ENCODE measurements at regions not wholly inside any gene's neighbourhood (a gene's known extent, or its start where the extent isn't known, plus 50 kb on each side); places are given as distances from the start of the nearest gene placed in this dataset.

GRCh38 chrX:39206399-39207145 is 405.3 kb downstream of the MID1IP1 start:
- Histone ChIP-seq H2AFZ (ENCODE audit: low read depth, low read length) (no peak overlapping the region), H3K27me3 (ENCODE audit: insufficient read depth, low read depth, low read length) (no peaks in the 10 kb centered on the region), H3K79me2 (replicated peaks; ENCODE audit: insufficient read depth, low read length) (no peaks in the 10 kb centered on the region), H4K20me1 (ENCODE audit: insufficient read depth) (no peaks in the 10 kb centered on the region), H3F3A (ENCODE audit: insufficient read depth, low read length, poor library complexity, severe bottlenecking) (no peaks in the 10 kb centered on the region), H3K4me2 (ENCODE audit: low read length) (no peak overlapping the region), H3K9me2 (ENCODE audit: insufficient read depth, low read length) (no peaks in the 10 kb centered on the region), H3K36me3 (ENCODE audit: insufficient read depth, low read length) (no peaks in the 10 kb centered on the region), H3K4me3 (ENCODE audit: low read length) (no peak overlapping the region), H3K27ac (ENCODE audit: low read length) (no peak overlapping the region), H3K9ac (ENCODE audit: low read length) (no peak overlapping the region), H3K9me3 (ENCODE audit: low read length) (no peaks in the 10 kb centered on the region)
- TF ChIP-seq SMC3 (conservative IDR thresholded peaks at IDR 0.05; ENCODE audit: poor library complexity) (no peak), TAF1 (IDR thresholded peaks at IDR 0.05; ENCODE audit: low read depth) (no peak), EZH2 (IDR thresholded peaks at IDR 0.05; ENCODE audit: borderline replicate concordance, insufficient read depth, low read length, poor library complexity, severe bottlenecking) (no peak), CTCF (IDR thresholded peaks at IDR 0.05; ENCODE audit: poor library complexity, severe bottlenecking) (no peak), REST (IDR thresholded peaks at IDR 0.05; ENCODE audit: borderline replicate concordance) (no peak), RAD21 (conservative IDR thresholded peaks at IDR 0.05) (no peak), EP300 (conservative IDR thresholded peaks at IDR 0.05; ENCODE audit: poor library complexity, severe bottlenecking) (no peak), MXI1 (conservative IDR thresholded peaks at IDR 0.05; ENCODE audit: poor library complexity, severe bottlenecking) (no peak), POLR2AphosphoS5 (IDR thresholded peaks at IDR 0.05) (no peak)

- TF ChIP-seq SMC3 (conservative IDR thresholded peaks at IDR 0.05; ENCODE audit: poor library complexity) (no peak), POLR2AphosphoS5 (IDR thresholded peaks at IDR 0.05) (no peak), RAD21 (conservative IDR thresholded peaks at IDR 0.05) (no peak), REST (IDR thresholded peaks at IDR 0.05; ENCODE audit: borderline replicate concordance) (no peak)
- Histone ChIP-seq H3K9ac (ENCODE audit: low read length) (no peak overlapping the region), H3K9me3 (ENCODE audit: low read length) (no peaks in the 10 kb centered on the region), H2AFZ (ENCODE audit: low read depth, low read length) (no peak overlapping the region), H3K27me3 (ENCODE audit: insufficient read depth, low read depth, low read length) (no peaks in the 10 kb centered on the region), H4K20me1 (ENCODE audit: insufficient read depth) (no peaks in the 10 kb centered on the region), H3K36me3 (ENCODE audit: insufficient read depth, low read length) (no peaks in the 10 kb centered on the region), H3K4me2 (ENCODE audit: low read length) (no peak overlapping the region), H3F3A (ENCODE audit: insufficient read depth, low read length, poor library complexity, severe bottlenecking) (no peaks in the 10 kb centered on the region), H3K9me2 (ENCODE audit: insufficient read depth, low read length) (no peaks in the 10 kb centered on the region), H3K4me3 (ENCODE audit: low read length) (no peak overlapping the region), H3K27ac (ENCODE audit: low read length) (no peak overlapping the region), H3K79me2 (replicated peaks; ENCODE audit: insufficient read depth, low read length) (no peaks in the 10 kb centered on the region)
Measured at GRCh38 chrX:39211501-39211900, 410.2 kb downstream of the MID1IP1 start.
